ENCODE measurements at regions not wholly inside any gene's neighbourhood (a gene's known extent, or its start where the extent isn't known, plus 50 kb on each side); places are given as distances from the start of the nearest gene placed in this dataset.

DNA sequence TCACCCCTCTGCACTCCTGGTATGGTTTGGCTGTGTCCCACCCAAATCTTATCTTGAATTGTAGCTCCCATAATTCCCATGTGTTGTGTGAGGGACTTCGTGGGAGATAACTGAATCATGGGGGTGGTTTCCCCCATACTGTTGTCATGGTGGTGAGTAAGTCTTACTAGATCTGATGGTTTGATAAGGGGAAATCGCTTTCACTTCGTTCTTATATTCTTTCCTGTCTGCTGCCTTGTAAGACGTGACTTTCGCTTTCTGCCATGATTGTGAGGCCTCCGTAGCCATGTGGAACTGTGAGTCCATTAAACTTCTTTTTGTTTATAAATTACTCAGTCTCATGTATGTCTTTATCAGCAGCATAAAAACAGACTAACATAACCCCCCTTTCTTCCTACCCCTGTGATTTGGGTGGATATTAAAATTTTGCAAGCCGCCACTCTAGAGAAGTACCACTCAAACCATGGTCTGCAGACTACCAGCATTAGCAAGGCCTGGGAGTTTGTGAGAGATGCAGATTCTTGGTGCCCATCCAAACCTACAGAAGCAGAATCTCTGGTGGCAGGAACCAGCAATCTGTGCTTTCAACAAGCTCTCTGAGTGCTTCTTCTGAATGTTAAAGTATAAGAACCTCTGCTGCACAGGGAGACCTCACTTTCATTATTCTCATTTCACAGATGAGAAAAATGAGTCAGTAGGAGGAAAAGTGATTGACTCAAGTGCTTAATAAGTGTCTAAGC is 999.5 kb upstream of the EEF2KMT start:
- Mint-ChIP-seq H3K27ac (no peak overlapping the region), H3K9me3 (no peaks in the 10 kb centered on the region), H3K4me1 (no peaks in the 10 kb centered on the region), H3K27me3 (no peaks in the 10 kb centered on the region), H3K4me3 (no peak overlapping the region), H3K36me3 (no peaks in the 10 kb centered on the region)
- DNase-seq: no peak

GRCh38 chr16:6095414-6095813 is 997.8 kb upstream of the EEF2KMT start:
- no peaks in the 10 kb centered on the region for H3K27me3 Mint-ChIP-seq
- H3K27ac Mint-ChIP-seq: no peak overlapping the region
- H3K4me3 Mint-ChIP-seq: no peak overlapping the region

GRCh38 chr16:6091021-6091420 is 993.4 kb upstream of the EEF2KMT start:
- no peaks in the 10 kb centered on the region for H3K4me1 Mint-ChIP-seq
- H3K9me3 Mint-ChIP-seq: peaks cover 10% of the 10 kb centered on the region
- H3K4me3 Mint-ChIP-seq: no peak overlapping the region
- no peak overlapping the region for H3K27ac Mint-ChIP-seq
- no peaks in the 10 kb centered on the region for H3K36me3 Mint-ChIP-seq
- no peaks in the 10 kb centered on the region for H3K27me3 Mint-ChIP-seq
- no peak for DNase-seq

More at GRCh38 chr16:6095414-6095813, 997.8 kb upstream of the EEF2KMT start:
- no peak for DNase-seq
- Mint-ChIP-seq H3K36me3 (no peaks in the 10 kb centered on the region), H3K4me1 (no peaks in the 10 kb centered on the region), H3K9me3 (peaks cover 5% of the 10 kb centered on the region)

GRCh38 chr16:6081320-6081976 is 983.9 kb upstream of the EEF2KMT start:
- H3K36me3 Mint-ChIP-seq: no peaks in the 10 kb centered on the region
- no peak overlapping the region for H3K4me3 Mint-ChIP-seq
- peak; percentile 3 for DNase-seq
- no peaks in the 10 kb centered on the region for H3K9me3 Mint-ChIP-seq
- no peaks in the 10 kb centered on the region for H3K4me1 Mint-ChIP-seq
- H3K27ac Mint-ChIP-seq: no peak overlapping the region
- peaks cover 3% of the 10 kb centered on the region for H3K27me3 Mint-ChIP-seq

DNA sequence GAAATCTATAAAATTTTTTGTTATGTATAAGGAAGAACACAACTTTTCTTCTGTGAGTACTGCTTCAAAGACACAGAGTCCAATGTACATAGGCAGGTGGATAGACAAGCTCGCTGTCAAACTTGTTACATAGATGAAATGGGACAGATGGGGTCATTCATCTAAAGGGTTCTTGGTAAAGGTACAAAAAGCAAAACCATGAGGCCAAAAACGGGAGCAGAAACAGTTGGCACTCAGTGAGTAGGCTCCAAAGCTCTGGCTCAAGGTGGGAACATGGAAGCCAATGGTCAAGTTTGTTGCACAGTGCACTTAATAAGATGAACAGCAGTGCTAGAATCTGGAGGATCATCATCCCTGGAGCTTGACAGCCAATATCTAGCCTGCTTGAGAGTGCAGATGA is 979.0 kb upstream of the EEF2KMT start:
- no peak overlapping the region for H3K27ac Mint-ChIP-seq
- no peaks in the 10 kb centered on the region for H3K4me1 Mint-ChIP-seq
- no peak for DNase-seq
- no peak overlapping the region for H3K4me3 Mint-ChIP-seq
- no peaks in the 10 kb centered on the region for H3K27me3 Mint-ChIP-seq
- no peaks in the 10 kb centered on the region for H3K36me3 Mint-ChIP-seq
- peaks cover 3% of the 10 kb centered on the region for H3K9me3 Mint-ChIP-seq

GRCh38 chr16:6068063-6068462 is 970.5 kb upstream of the EEF2KMT start:
- H3K27ac Mint-ChIP-seq: no peak overlapping the region
- peaks cover 6% of the 10 kb centered on the region for H3K9me3 Mint-ChIP-seq
- no peaks in the 10 kb centered on the region for H3K36me3 Mint-ChIP-seq
- no peak for DNase-seq
- peaks cover 2% of the 10 kb centered on the region for H3K27me3 Mint-ChIP-seq
- no peaks in the 10 kb centered on the region for H3K4me1 Mint-ChIP-seq
- no peak overlapping the region for H3K4me3 Mint-ChIP-seq

DNA sequence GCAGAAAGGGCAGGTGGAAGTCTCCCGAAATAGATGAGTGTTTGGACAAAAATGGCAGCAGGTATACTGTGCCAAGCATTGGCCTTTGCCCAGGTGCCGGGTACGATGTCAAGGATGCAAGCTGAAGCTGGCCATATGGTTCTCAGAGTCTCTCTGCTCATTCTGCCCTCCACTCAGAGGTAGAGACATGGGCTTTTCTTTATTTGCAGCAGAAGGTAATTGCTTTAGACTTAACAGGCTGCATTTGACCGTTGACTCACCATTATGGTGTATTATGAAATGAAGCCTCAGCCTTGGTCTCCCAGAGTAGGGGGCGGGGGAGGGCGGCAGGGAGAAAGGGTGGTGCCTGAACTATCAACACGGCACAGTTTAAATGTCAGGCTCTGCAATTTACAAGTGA is 969.1 kb upstream of the EEF2KMT start:
- H3K27ac Mint-ChIP-seq: no peak overlapping the region
- peaks cover 2% of the 10 kb centered on the region for H3K27me3 Mint-ChIP-seq
- H3K36me3 Mint-ChIP-seq: no peaks in the 10 kb centered on the region

DNA sequence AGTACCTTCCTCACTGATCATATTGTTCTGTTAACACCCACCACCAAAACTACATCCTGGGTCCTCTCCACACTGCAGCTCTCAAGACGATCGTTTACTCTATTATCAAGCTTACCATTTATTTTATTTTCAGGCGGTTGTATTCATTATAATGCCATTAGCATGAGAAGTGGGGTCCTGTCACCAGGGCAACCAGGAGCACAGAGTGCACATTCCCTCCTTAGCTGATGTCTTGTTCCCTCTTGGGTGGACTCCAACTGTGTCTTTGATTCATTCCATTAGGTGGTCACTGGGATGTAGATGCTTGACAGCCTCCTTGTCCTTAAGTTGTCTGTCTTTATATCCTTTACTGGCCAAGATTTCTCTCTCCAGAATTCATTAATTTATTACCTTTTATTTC is 965.9 kb upstream of the EEF2KMT start:
- H3K36me3 Mint-ChIP-seq: no peaks in the 10 kb centered on the region
- H3K4me1 Mint-ChIP-seq: no peaks in the 10 kb centered on the region
- no peaks in the 10 kb centered on the region for H3K9me3 Mint-ChIP-seq
- H3K27me3 Mint-ChIP-seq: peaks cover 2% of the 10 kb centered on the region
- H3K27ac Mint-ChIP-seq: no peak overlapping the region
- DNase-seq: no peak
- H3K4me3 Mint-ChIP-seq: no peak overlapping the region

More for the DNA sequence above, 969.1 kb upstream of the EEF2KMT start:
- H3K4me1 Mint-ChIP-seq: no peaks in the 10 kb centered on the region
- DNase-seq: no peak
- no peak overlapping the region for H3K4me3 Mint-ChIP-seq
- peaks cover 3% of the 10 kb centered on the region for H3K9me3 Mint-ChIP-seq

DNA sequence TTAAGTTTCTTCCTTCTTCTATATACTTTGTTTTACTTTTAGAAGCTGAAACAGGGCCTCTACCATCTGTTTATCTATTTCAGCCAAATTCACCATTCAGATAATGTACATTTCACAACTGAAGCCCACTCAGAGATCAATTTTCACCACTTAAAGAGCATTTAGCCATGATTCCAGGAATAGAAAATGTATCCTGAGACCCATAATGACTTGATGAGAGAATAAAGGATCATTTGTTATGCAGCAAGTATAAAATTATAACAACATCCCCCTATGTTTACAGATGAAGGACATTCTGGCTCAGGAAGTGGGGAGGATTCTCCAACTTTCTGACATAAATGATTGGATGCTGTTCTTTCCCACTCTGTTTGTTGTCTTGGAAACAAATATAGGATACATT is 962.1 kb upstream of the EEF2KMT start:
- Mint-ChIP-seq H3K9me3 (no peaks in the 10 kb centered on the region), H3K27me3 (no peaks in the 10 kb centered on the region), H3K36me3 (no peaks in the 10 kb centered on the region), H3K4me1 (no peaks in the 10 kb centered on the region), H3K4me3 (no peak overlapping the region), H3K27ac (no peak overlapping the region)
- DNase-seq: no peak

DNA sequence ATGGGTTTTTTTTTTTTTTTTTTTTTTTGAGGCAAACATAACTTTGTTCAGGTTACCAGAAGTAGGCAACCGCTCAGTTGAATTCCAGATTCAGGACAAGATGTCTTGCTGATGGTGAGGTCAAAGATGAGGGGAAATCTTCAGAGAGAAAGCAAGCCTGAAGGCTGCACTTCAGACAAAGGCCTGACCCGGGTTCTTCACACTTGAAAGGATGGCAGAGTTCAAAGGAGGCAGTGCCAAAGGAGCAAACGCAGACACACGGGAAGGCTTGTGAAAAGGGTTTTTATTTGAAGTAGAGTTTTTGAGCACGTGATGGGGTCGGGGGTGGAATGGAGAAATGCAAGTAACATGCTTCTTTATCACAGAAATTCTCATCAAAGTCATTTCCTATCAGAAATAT is 960.2 kb upstream of the EEF2KMT start:
- H3K9me3 Mint-ChIP-seq: no peaks in the 10 kb centered on the region
- H3K27ac Mint-ChIP-seq: no peak overlapping the region

GRCh38 chr16:6048017-6048416 is 950.4 kb upstream of the EEF2KMT start:
- DNase-seq: no peak
- Mint-ChIP-seq H3K4me1 (no peaks in the 10 kb centered on the region), H3K27me3 (no peaks in the 10 kb centered on the region), H3K4me3 (no peak overlapping the region), H3K27ac (no peak overlapping the region), H3K36me3 (no peaks in the 10 kb centered on the region), H3K9me3 (peaks cover 6% of the 10 kb centered on the region)

More for the DNA sequence above, 960.2 kb upstream of the EEF2KMT start:
- Mint-ChIP-seq H3K27me3 (no peaks in the 10 kb centered on the region), H3K36me3 (no peaks in the 10 kb centered on the region), H3K4me1 (no peaks in the 10 kb centered on the region), H3K4me3 (no peak overlapping the region)
- DNase-seq: no peak

GRCh38 chr16:6047325-6047724 is 949.7 kb upstream of the EEF2KMT start:
- no peak overlapping the region for H3K4me3 Mint-ChIP-seq
- no peak for DNase-seq
- no peaks in the 10 kb centered on the region for H3K4me1 Mint-ChIP-seq
- peaks cover 6% of the 10 kb centered on the region for H3K9me3 Mint-ChIP-seq
- H3K27ac Mint-ChIP-seq: no peak overlapping the region
- H3K27me3 Mint-ChIP-seq: no peaks in the 10 kb centered on the region
- H3K36me3 Mint-ChIP-seq: no peaks in the 10 kb centered on the region

DNA sequence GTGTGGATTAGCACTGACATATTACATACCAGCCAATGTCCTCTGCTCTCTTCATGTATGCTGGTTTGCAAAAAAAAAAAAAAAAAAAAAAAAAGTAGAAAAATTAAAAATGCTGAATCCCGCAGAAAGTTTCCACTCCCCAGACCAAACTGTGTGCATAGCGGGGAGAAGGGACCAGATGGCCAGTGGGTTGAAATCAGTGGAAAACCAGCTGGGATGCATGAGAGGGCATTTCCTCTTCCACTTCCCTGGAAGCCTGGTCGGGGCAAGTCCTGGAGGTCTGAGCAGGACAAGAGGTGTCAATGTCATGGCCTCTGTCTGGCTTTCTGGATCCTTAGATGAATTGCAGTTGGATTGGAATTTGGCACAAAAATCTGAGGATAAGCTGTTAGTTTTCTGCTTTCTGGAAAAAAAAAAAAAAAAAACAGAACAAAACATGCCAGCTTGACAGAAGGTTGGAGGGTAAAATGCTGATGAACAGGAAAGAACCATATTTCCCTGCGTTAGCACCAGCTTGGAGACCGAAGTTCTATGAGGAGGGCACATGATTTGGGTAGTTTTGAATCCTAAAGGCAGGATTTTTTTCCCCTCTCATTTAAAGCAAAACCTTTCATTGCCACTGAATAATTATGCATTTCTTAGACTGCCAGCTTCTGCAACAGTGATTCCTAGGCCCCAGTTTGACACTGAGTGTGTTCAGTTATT is 941.5 kb upstream of the EEF2KMT start:
- Mint-ChIP-seq H3K36me3 (no peaks in the 10 kb centered on the region), H3K4me1 (no peaks in the 10 kb centered on the region), H3K27ac (no peak overlapping the region), H3K4me3 (no peak overlapping the region), H3K27me3 (no peaks in the 10 kb centered on the region), H3K9me3 (no peaks in the 10 kb centered on the region)
- DNase-seq: no peak

DNA sequence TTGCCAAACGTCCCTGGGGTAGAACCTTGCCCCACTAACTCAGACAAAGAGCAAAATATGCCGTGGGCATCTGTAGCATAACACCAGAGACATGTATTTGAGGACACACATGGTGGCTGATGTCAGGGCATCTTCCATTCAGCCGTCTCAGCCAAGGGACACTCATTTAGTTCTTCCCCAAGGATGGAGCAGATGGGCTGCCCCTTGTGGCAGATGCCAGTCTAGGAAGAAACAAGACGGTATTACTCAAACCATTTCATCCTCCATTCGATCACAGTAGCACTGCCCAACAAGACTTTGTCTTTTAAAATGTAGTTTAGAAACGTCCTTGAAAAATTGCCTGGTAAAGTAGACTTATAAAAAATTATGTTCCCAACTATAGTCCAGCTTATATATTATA is 937.6 kb upstream of the EEF2KMT start:
- Mint-ChIP-seq H3K36me3 (no peaks in the 10 kb centered on the region), H3K27me3 (no peaks in the 10 kb centered on the region), H3K9me3 (no peaks in the 10 kb centered on the region), H3K4me1 (no peaks in the 10 kb centered on the region), H3K27ac (no peak overlapping the region), H3K4me3 (no peak overlapping the region)
- no peak for DNase-seq

DNA sequence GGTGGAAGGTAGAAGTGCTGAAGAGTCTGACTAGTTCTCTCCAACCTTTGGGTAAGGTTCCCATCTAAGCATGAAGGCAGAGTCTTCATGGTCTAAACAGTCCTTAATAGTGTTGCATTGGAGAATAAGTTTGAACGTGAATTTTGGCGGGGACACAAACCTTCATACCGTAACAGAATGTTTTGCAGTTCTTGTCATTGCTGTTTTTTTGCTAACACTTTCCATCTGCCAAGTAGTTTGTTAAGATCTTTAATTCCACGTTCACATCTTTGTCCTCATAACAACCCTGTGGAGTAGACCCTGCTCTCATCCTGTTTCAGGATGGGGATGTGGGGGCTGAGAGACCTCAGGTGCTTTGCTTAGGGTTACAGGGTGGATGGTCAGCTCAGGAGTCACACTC is 936.9 kb upstream of the EEF2KMT start:
- Mint-ChIP-seq H3K9me3 (no peaks in the 10 kb centered on the region), H3K36me3 (no peaks in the 10 kb centered on the region), H3K4me3 (no peak overlapping the region), H3K4me1 (no peaks in the 10 kb centered on the region), H3K27me3 (no peaks in the 10 kb centered on the region), H3K27ac (no peak overlapping the region)
- no peak for DNase-seq
